CD4-positive, alpha-beta T cell (primary cell): ENCODE measurements at regions not wholly inside any gene's neighbourhood (a gene's known extent, or its start where the extent isn't known, plus 50 kb on each side); places are given as distances from the start of the nearest gene placed in this dataset.

Source experiments
- ATAC-seq: fragments of 200-7000 bp; cut with Tn5 transposase; one replicate; pipeline ENCODE4 v1.10.0; 2022; ENCODE audit warnings: mild to moderate bottlenecking; ENCODE audit not compliant: poor library complexity
- CTCF ChIA-PET: fragments of 350-600 bp; sonication (Branson Sonifier 250); formaldehyde crosslinking; loops from one replicate; lab custom pipeline; 2021; ENCODE audit warnings: antibody characterized with exemption, inconsistent platforms; lab: Charles Lee
- POLR2A ChIA-PET: fragments of 350-600 bp; sonication (Branson Sonifier 250); formaldehyde crosslinking; loops from one replicate; lab custom pipeline; 2021; ENCODE audit warnings: antibody characterized with exemption, inconsistent platforms; lab: Charles Lee
- DNase-seq, 14 experiments: peaks; one replicate each; pipeline ENCODE4 v3.0.0-alpha.2; 2013 to 2020; ENCODE audit warnings: mixed read lengths in 2 of 14
- H3K27ac ChIP-seq, 2 donors: one replicate each; pipeline versions ENCODE4 v1.5.1 to v1.7.0; 2013; ENCODE audit warnings: low read length in 2 of 2, low read depth in 1 of 2, mild to moderate bottlenecking in 1 of 2
- H3K27me3 ChIP-seq, 2 experiments: 1 replicate in 1 of 2; 2 replicates in 1 of 2; pipeline versions ENCODE4 v1.6.1 to v1.7.0; 2013; ENCODE audit warnings: low read length in 2 of 2, control low read depth in 1 of 2, mild to moderate bottlenecking in 1 of 2, moderate library complexity in 1 of 2; ENCODE audit not compliant: insufficient read depth in 2 of 2, control insufficient read depth in 1 of 2
- H3K36me3 ChIP-seq: one replicate; pipeline ENCODE4 v1.6.1; 2013; ENCODE audit warnings: low read length, control low read depth; ENCODE audit not compliant: insufficient read depth
- H3K4me1 ChIP-seq: one replicate; pipeline ENCODE4 v1.6.1; 2013; ENCODE audit warnings: low read length, control low read depth; ENCODE audit not compliant: insufficient read depth
- H3K4me3 ChIP-seq: one replicate; pipeline ENCODE4 v1.5.1; 2013; ENCODE audit warnings: mild to moderate bottlenecking, low read length, moderate library complexity
- H3K9me3 ChIP-seq, 2 experiments: 1 replicate in 1 of 2; 2 replicates in 1 of 2; pipeline versions ENCODE4 v1.6.1 to v1.7.0; 2013; ENCODE audit warnings: low read length in 2 of 2, mild to moderate bottlenecking in 2 of 2, control low read depth in 1 of 2, moderate library complexity in 1 of 2; ENCODE audit not compliant: control insufficient read depth in 1 of 2, insufficient read depth in 1 of 2
- H3K27ac Mint-ChIP-seq: one replicate; pipeline ENCODE4 v1.8.0; 2020; ENCODE audit warnings: mixed read lengths
- H3K27me3 Mint-ChIP-seq: one replicate; pipeline ENCODE4 v1.8.0; 2021; ENCODE audit warnings: mixed read lengths
- H3K36me3 Mint-ChIP-seq: one replicate; pipeline ENCODE4 v1.8.0; 2021; ENCODE audit warnings: low read depth, mixed read lengths
- H3K4me1 Mint-ChIP-seq: one replicate; pipeline ENCODE4 v1.8.0; 2021; ENCODE audit warnings: low read depth, mixed read lengths
- H3K4me3 Mint-ChIP-seq: one replicate; pipeline ENCODE4 v1.8.0; 2020; ENCODE audit warnings: mild to moderate bottlenecking, mixed read lengths
- H3K9me3 Mint-ChIP-seq: one replicate; pipeline ENCODE4 v1.8.0; 2020; ENCODE audit warnings: mixed read lengths
- intact Hi-C, 2 experiments: fragments of 100-400 bp; cut with DNase I in 1 of 2; cut with micrococcal nuclease in 1 of 2; formaldehyde crosslinking; loops; one replicate each; pipeline versions ENCODE4 v1.15.1 to v1.9.0; 2023 to 2025; cut with DNase I, micrococcal nuclease
- TF ChIP-seq, protein P1 (sequence below): fragments of 200-600 bp; IDR thresholded peaks from one replicate; pipeline ENCODE4 v1.8.0; 2022; ENCODE audit warnings: antibody characterized with exemption, mild to moderate bottlenecking

- no peak overlapping the region for H3K4me3 ChIP-seq
- Mint-ChIP-seq H3K36me3 (no peaks in the 10 kb centered on the region), H3K27me3 (peaks cover 41% of the 10 kb centered on the region), H3K4me3 (no peak overlapping the region), H3K9me3 (no peaks in the 10 kb centered on the region), H3K27ac (no peak overlapping the region), H3K4me1 (no peaks in the 10 kb centered on the region)
- ChIA-PET CTCF (no interaction called here), POLR2A (no interaction called here)
- TF ChIP-seq, protein P1, sequence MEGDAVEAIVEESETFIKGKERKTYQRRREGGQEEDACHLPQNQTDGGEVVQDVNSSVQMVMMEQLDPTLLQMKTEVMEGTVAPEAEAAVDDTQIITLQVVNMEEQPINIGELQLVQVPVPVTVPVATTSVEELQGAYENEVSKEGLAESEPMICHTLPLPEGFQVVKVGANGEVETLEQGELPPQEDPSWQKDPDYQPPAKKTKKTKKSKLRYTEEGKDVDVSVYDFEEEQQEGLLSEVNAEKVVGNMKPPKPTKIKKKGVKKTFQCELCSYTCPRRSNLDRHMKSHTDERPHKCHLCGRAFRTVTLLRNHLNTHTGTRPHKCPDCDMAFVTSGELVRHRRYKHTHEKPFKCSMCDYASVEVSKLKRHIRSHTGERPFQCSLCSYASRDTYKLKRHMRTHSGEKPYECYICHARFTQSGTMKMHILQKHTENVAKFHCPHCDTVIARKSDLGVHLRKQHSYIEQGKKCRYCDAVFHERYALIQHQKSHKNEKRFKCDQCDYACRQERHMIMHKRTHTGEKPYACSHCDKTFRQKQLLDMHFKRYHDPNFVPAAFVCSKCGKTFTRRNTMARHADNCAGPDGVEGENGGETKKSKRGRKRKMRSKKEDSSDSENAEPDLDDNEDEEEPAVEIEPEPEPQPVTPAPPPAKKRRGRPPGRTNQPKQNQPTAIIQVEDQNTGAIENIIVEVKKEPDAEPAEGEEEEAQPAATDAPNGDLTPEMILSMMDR: no peak
- no peak overlapping the region for H3K27ac ChIP-seq
- DNase-seq (no peak), ATAC-seq (no peak)
- H3K27me3 ChIP-seq: peaks cover 9 to 16% of the 10 kb centered on the region in 2 experiments
- H3K36me3 ChIP-seq: no peaks in the 10 kb centered on the region
- intact Hi-C loops: no loop called here
- H3K4me1 ChIP-seq: no peaks in the 10 kb centered on the region
- no peaks in the 10 kb centered on the region for H3K9me3 ChIP-seq
Observed at GRCh38 chr7:43011879-43012278, 79.7 kb downstream of the MRPL32 start.

GRCh38 chr7:43014406-43014805 lies 82.2 kb downstream of the MRPL32 start:
- H3K9me3 Mint-ChIP-seq: no peaks in the 10 kb centered on the region
- peaks cover 9 to 15% of the 10 kb centered on the region in 2 experiments for H3K27me3 ChIP-seq
- no peak overlapping the region for H3K4me3 ChIP-seq
- DNase-seq (no peak), ATAC-seq (no peak)
- H3K27me3 Mint-ChIP-seq: peaks cover 42% of the 10 kb centered on the region
- TF ChIP-seq, protein P1: no peak
- no peak overlapping the region for H3K4me3 Mint-ChIP-seq
- intact Hi-C loops: no loop called here
- CTCF ChIA-PET: no interaction called here
- H3K4me1 ChIP-seq: no peaks in the 10 kb centered on the region
- H3K36me3 ChIP-seq: no peaks in the 10 kb centered on the region
- POLR2A ChIA-PET: no interaction called here
- H3K4me1 Mint-ChIP-seq: no peaks in the 10 kb centered on the region
- no peak overlapping the region for H3K27ac Mint-ChIP-seq
- H3K9me3 ChIP-seq: no peaks in the 10 kb centered on the region
- H3K27ac ChIP-seq: no peak overlapping the region
- no peaks in the 10 kb centered on the region for H3K36me3 Mint-ChIP-seq

DNA sequence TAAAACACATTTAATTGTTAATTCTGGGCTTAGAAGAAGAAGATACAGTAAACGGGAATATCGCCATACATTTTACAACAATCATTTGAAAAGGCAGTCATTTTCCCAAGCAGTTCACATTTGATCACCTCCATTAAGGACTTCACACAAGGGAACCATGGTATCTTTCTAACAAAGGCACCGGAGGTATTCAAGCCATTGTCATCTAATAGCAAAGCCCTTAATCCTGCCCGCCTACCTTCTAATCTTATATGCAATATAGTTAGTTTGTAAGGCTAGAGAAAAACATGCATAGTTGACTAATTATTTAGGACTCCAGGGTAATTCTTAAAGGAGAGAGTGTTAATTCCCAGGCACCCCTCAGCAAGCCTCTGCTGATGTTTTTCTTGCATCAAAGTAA lies 83.1 kb downstream of the MRPL32 start:
- H3K36me3 ChIP-seq: no peaks in the 10 kb centered on the region
- Mint-ChIP-seq H3K27ac (no peak overlapping the region), H3K9me3 (no peaks in the 10 kb centered on the region), H3K27me3 (peaks cover 40% of the 10 kb centered on the region), H3K36me3 (no peaks in the 10 kb centered on the region), H3K4me3 (no peak overlapping the region), H3K4me1 (no peaks in the 10 kb centered on the region)
- POLR2A ChIA-PET: no interaction called here
- no peak for DNase-seq
- TF ChIP-seq, protein P1: no peak
- CTCF ChIA-PET: no interaction called here
- peaks cover 9 to 15% of the 10 kb centered on the region in 2 experiments for H3K27me3 ChIP-seq
- no peaks in the 10 kb centered on the region for H3K4me1 ChIP-seq
- ATAC-seq: no peak
- H3K4me3 ChIP-seq: no peak overlapping the region
- no peaks in the 10 kb centered on the region for H3K9me3 ChIP-seq
- intact Hi-C loops: no loop called here
- no peak overlapping the region for H3K27ac ChIP-seq
